H9 (cell line): ENCODE measurements at regions not wholly inside any gene's neighbourhood (a gene's known extent, or its start where the extent isn't known, plus 50 kb on each side); places are given as distances from the start of the nearest gene placed in this dataset.

ENCODE experiments used
- DNase-seq: peaks from one replicate; pipeline ENCODE4 v3.0.0-alpha.2; 2017
- H2AFZ ChIP-seq: one replicate; pipeline ENCODE4 v1.6.1; 2013; ENCODE audit warnings: mild to moderate bottlenecking, low read length, control low read depth, moderate library complexity
- H2AK5ac ChIP-seq: 2 replicates; pipeline ENCODE4 v1.6.1; 2013; ENCODE audit warnings: low read length, control low read depth, mixed read lengths; ENCODE audit not compliant: insufficient read length
- H2BK120ac ChIP-seq: one replicate; pipeline ENCODE4 v1.6.1; 2013; ENCODE audit warnings: low read depth, mild to moderate bottlenecking, low read length, control low read depth, inconsistent platforms; ENCODE audit not compliant: poor library complexity, severe bottlenecking
- H2BK12ac ChIP-seq: 2 replicates; pipeline ENCODE4 v1.6.1; 2013; ENCODE audit warnings: low read length, control low read depth, mixed read lengths, low read depth; ENCODE audit not compliant: insufficient read length
- H2BK15ac ChIP-seq: 2 replicates; pipeline ENCODE4 v1.6.1; 2013; ENCODE audit warnings: low read depth, low read length, control low read depth
- H2BK20ac ChIP-seq: one replicate; pipeline ENCODE4 v1.6.1; 2013; ENCODE audit warnings: low read depth, mild to moderate bottlenecking, low read length, control low read depth, inconsistent platforms; ENCODE audit not compliant: poor library complexity, severe bottlenecking
- H2BK5ac ChIP-seq: 2 replicates; pipeline ENCODE4 v1.6.1; 2013; ENCODE audit warnings: low read length, control low read depth, mixed read lengths; ENCODE audit not compliant: insufficient read length
- H3K14ac ChIP-seq: 2 replicates; pipeline ENCODE4 v1.6.1; 2013; ENCODE audit warnings: low read length, control low read depth; ENCODE audit not compliant: insufficient read depth
- H3K18ac ChIP-seq: 2 replicates; pipeline ENCODE4 v1.6.1; 2013; ENCODE audit warnings: low read depth, mild to moderate bottlenecking, mixed read lengths, low read length, control low read depth; ENCODE audit not compliant: insufficient read length
- H3K23ac ChIP-seq: 2 replicates; pipeline ENCODE4 v1.6.1; 2013; ENCODE audit warnings: low read length, control low read depth, mixed read lengths, low read depth; ENCODE audit not compliant: insufficient read length
- H3K23me2 ChIP-seq: 2 replicates; pipeline ENCODE4 v1.6.1; 2013; ENCODE audit warnings: low read depth, mild to moderate bottlenecking, mixed read lengths, low read length, control low read depth; ENCODE audit not compliant: insufficient read length, poor library complexity, severe bottlenecking
- H3K27ac ChIP-seq: 2 replicates; pipeline ENCODE4 v1.5.1; 2013; ENCODE audit warnings: low read length, control low read depth, mixed read lengths, low read depth; ENCODE audit not compliant: insufficient read length
- H3K27me3 ChIP-seq: 2 replicates; pipeline ENCODE4 v1.6.1; 2013; ENCODE audit warnings: low read length, control low read depth, inconsistent platforms; ENCODE audit not compliant: insufficient read depth
- H3K4ac ChIP-seq: 2 replicates; pipeline ENCODE4 v1.6.1; 2013; ENCODE audit warnings: low read depth, mild to moderate bottlenecking, control low read depth, inconsistent platforms, low read length, moderate library complexity
- H3K4me1 ChIP-seq: 2 replicates; pipeline ENCODE4 v1.6.1; 2013; ENCODE audit warnings: low read length, control low read depth, inconsistent platforms; ENCODE audit not compliant: insufficient read depth
- H3K4me2 ChIP-seq: 2 replicates; pipeline ENCODE4 v1.6.1; 2013; ENCODE audit warnings: low read length, control low read depth, mixed read lengths; ENCODE audit not compliant: insufficient read length, insufficient read depth
- H3K56ac ChIP-seq: 2 replicates; pipeline ENCODE4 v1.6.1; 2013; ENCODE audit warnings: low read depth, mild to moderate bottlenecking, mixed read lengths, low read length, control low read depth; ENCODE audit not compliant: insufficient read length
- H3K79me1 ChIP-seq: 2 replicates; pipeline ENCODE4 v1.6.1; 2013; ENCODE audit warnings: low read depth, mild to moderate bottlenecking, moderate library complexity, low read length, control low read depth, inconsistent platforms; ENCODE audit not compliant: insufficient read depth, poor library complexity, severe bottlenecking
- H3K79me2 ChIP-seq: 2 replicates; pipeline ENCODE4 v1.6.1; 2013; ENCODE audit warnings: low read length, control low read depth, inconsistent platforms; ENCODE audit not compliant: insufficient read depth
- H3K9ac ChIP-seq: 2 replicates; pipeline ENCODE4 v1.6.1; 2013; ENCODE audit warnings: low read length, control low read depth, mixed read lengths; ENCODE audit not compliant: insufficient read length; ENCODE audit errors: extremely low read depth
- H3K9me3 ChIP-seq: one replicate; pipeline ENCODE4 v1.6.1; 2013; ENCODE audit warnings: low read depth, low read length, inconsistent platforms; ENCODE audit not compliant: control insufficient read depth
- H3T11ph ChIP-seq: one replicate; pipeline ENCODE4 v1.6.1; 2013; ENCODE audit warnings: mild to moderate bottlenecking, low read length, control low read depth, inconsistent platforms
- H4K20me1 ChIP-seq: one replicate; pipeline ENCODE4 v1.6.1; 2013; ENCODE audit not compliant: control insufficient read depth, insufficient read length, insufficient read depth
- H4K5ac ChIP-seq: 2 replicates; pipeline ENCODE4 v1.6.1; 2013; ENCODE audit warnings: low read depth, mild to moderate bottlenecking, mixed read lengths, low read length, control low read depth; ENCODE audit not compliant: insufficient read length
- H4K8ac ChIP-seq: replicated peaks from 2 replicates; pipeline ENCODE4 v1.6.1; 2013; ENCODE audit warnings: low read length, control low read depth, mixed read lengths, low read depth; ENCODE audit not compliant: insufficient read length
- H4K91ac ChIP-seq: 2 replicates; pipeline ENCODE4 v1.6.1; 2013; ENCODE audit warnings: low read depth, mild to moderate bottlenecking, moderate library complexity, mixed read lengths, low read length, control low read depth; ENCODE audit not compliant: insufficient read length
- H3K27ac Mint-ChIP-seq, 3 experiments: 2 replicates in 2 of 3; 3 replicates in 1 of 3; pipeline ENCODE4 v1.8.0; 2020 to 2021; ENCODE audit warnings: mixed read lengths in 3 of 3, mild to moderate bottlenecking in 1 of 3, moderate library complexity in 1 of 3
- H3K27me3 Mint-ChIP-seq: 2 replicates; pipeline ENCODE4 v1.8.0; 2021; ENCODE audit warnings: low read depth, mild to moderate bottlenecking, moderate library complexity, mixed read lengths
- H3K36me3 Mint-ChIP-seq, 3 experiments: 2 replicates in 2 of 3; 3 replicates in 1 of 3; pipeline ENCODE4 v1.8.0; 2020 to 2021; ENCODE audit warnings: low read depth in 3 of 3, mixed read lengths in 3 of 3; ENCODE audit not compliant: insufficient read depth in 1 of 3
- H3K4me1 Mint-ChIP-seq, 2 experiments: 2 replicates each; pipeline ENCODE4 v1.8.0; 2020; ENCODE audit warnings: mixed read lengths in 2 of 2
- H3K4me3 Mint-ChIP-seq, 2 experiments: 2 replicates in 1 of 2; 3 replicates in 1 of 2; pipeline ENCODE4 v1.8.0; 2020 to 2021; ENCODE audit warnings: mild to moderate bottlenecking in 2 of 2, mixed read lengths in 2 of 2, moderate library complexity in 1 of 2
- H3K9me3 Mint-ChIP-seq, 2 experiments: 2 replicates in 1 of 2; 3 replicates in 1 of 2; pipeline ENCODE4 v1.8.0; 2020; ENCODE audit warnings: mild to moderate bottlenecking in 2 of 2, mixed read lengths in 2 of 2, moderate library complexity in 1 of 2
- WGBS: extraction: QIAGEN DNeasy Blood & Tissue Kit; methylation state at CpG from one replicate; pipeline ENCODE4 v1.1.7; 2013; ENCODE audit warnings: missing lambda C conversion rate, low lambda C conversion rate, mixed read lengths; ENCODE audit not compliant: insufficient read length; ENCODE audit errors: extremely low coverage; 5-methylcytosine and 5-hydroxymethylcytosine counted together
- TF ChIP-seq, protein P1 (sequence below): fragments of 200-600 bp; sonication (generic); conservative IDR thresholded peaks from 3 replicates; pipeline ENCODE4 v1.8.0; 2021; ENCODE audit warnings: antibody characterized with exemption, mild to moderate bottlenecking

GRCh38 chr10:89829262-89829886, 128.0 kb downstream of the KIF20B start:
- peaks cover 0 to 3% of the 10 kb centered on the region in 2 experiments; a peak in 3 of 5 replicates for H3K9me3 Mint-ChIP-seq

More at GRCh38 chr10:89829262-89829886, 128.0 kb downstream of the KIF20B start:
- no peak overlapping the region for H3K4me2 ChIP-seq
- no peak overlapping the region for H2BK5ac ChIP-seq
- WGBS: no CpG with 5 or more reads among the region's 20 CpGs
- no peak overlapping the region for H3K56ac ChIP-seq
- no peak overlapping the region for H3K9ac ChIP-seq
- Mint-ChIP-seq H3K36me3 (no peaks in the 10 kb centered on the region), H3K27me3 (no peaks in the 10 kb centered on the region), H3K4me1 (no peaks in the 10 kb centered on the region), H3K27ac (no peak overlapping the region), H3K4me3 (no peak overlapping the region)
- H3K9me3 ChIP-seq: no peaks in the 10 kb centered on the region
- no peaks in the 10 kb centered on the region for H4K20me1 ChIP-seq
- H2BK15ac ChIP-seq: no peak overlapping the region
- no peak overlapping the region for H2BK120ac ChIP-seq
- H3K4me1 ChIP-seq: no peaks in the 10 kb centered on the region
- H3K23ac ChIP-seq: no peak overlapping the region
- no peak overlapping the region for H4K91ac ChIP-seq
- H3K4ac ChIP-seq: no peak overlapping the region
- H3K23me2 ChIP-seq: no peaks in the 10 kb centered on the region
- no peak overlapping the region for H4K8ac ChIP-seq
- H3K27me3 ChIP-seq: no peaks in the 10 kb centered on the region
- TF ChIP-seq, protein P1, sequence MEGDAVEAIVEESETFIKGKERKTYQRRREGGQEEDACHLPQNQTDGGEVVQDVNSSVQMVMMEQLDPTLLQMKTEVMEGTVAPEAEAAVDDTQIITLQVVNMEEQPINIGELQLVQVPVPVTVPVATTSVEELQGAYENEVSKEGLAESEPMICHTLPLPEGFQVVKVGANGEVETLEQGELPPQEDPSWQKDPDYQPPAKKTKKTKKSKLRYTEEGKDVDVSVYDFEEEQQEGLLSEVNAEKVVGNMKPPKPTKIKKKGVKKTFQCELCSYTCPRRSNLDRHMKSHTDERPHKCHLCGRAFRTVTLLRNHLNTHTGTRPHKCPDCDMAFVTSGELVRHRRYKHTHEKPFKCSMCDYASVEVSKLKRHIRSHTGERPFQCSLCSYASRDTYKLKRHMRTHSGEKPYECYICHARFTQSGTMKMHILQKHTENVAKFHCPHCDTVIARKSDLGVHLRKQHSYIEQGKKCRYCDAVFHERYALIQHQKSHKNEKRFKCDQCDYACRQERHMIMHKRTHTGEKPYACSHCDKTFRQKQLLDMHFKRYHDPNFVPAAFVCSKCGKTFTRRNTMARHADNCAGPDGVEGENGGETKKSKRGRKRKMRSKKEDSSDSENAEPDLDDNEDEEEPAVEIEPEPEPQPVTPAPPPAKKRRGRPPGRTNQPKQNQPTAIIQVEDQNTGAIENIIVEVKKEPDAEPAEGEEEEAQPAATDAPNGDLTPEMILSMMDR: no peak
- H2AK5ac ChIP-seq: no peak overlapping the region
- H3K14ac ChIP-seq: no peak overlapping the region
- H3T11ph ChIP-seq: no peak overlapping the region
- no peak overlapping the region for H4K5ac ChIP-seq
- no peak overlapping the region for H2BK12ac ChIP-seq
- no peaks in the 10 kb centered on the region for H3K79me1 ChIP-seq
- no peak overlapping the region for H2AFZ ChIP-seq
- H2BK20ac ChIP-seq: no peak overlapping the region
- no peak for DNase-seq
- H3K79me2 ChIP-seq: no peaks in the 10 kb centered on the region
- H3K27ac ChIP-seq: no peak overlapping the region
- H3K18ac ChIP-seq: no peak overlapping the region
